Cardiac fibroblast (primary cell): ENCODE measurements at regions not wholly inside any gene's neighbourhood (a gene's known extent, or its start where the extent isn't known, plus 50 kb on each side); places are given as distances from the start of the nearest gene placed in this dataset.

Source experiments
- DNase-seq, 2 donors: peaks; one replicate each; pipeline versions ENCODE4 v3.0.0 to v3.0.0-alpha.2; 2010; ENCODE audit warnings: low read depth in 2 of 2
- H3K4me3 ChIP-seq, 2 donors: replicated peaks in 1 of 2; 1 replicate in 1 of 2; 2 replicates in 1 of 2; pipeline ENCODE4 v1.5.1; 2011; ENCODE audit warnings: low read depth in 2 of 2, low read length in 2 of 2, mild to moderate bottlenecking in 2 of 2, moderate library complexity in 1 of 2
- TF ChIP-seq, protein P1 (sequence below): IDR thresholded peaks from one replicate; pipeline ENCODE4 v1.5.1; 2011; ENCODE audit warnings: low read depth, mild to moderate bottlenecking, low read length, inconsistent platforms

DNA sequence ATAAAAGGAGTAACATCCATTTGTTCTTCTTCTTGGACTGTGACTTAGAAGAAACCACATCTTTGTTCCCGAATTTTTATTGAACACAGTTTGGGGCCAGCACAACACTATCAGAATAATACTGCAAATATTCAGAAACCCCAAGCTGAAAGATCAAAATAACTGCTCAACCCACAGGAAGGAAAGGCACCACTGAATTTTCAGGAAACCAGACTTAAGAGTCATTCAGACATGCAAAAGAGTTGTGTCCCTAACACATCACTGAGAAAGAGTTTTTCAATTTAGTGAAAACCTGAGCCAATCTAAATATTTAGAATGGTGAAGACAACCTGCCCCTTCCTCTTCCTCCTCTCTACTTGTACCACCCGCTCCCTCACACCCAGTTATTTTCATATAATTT is 295.0 kb upstream of the RORA start:
- H3K4me3 ChIP-seq: no peak overlapping the region
- DNase-seq: no peak
- TF ChIP-seq, protein P1, sequence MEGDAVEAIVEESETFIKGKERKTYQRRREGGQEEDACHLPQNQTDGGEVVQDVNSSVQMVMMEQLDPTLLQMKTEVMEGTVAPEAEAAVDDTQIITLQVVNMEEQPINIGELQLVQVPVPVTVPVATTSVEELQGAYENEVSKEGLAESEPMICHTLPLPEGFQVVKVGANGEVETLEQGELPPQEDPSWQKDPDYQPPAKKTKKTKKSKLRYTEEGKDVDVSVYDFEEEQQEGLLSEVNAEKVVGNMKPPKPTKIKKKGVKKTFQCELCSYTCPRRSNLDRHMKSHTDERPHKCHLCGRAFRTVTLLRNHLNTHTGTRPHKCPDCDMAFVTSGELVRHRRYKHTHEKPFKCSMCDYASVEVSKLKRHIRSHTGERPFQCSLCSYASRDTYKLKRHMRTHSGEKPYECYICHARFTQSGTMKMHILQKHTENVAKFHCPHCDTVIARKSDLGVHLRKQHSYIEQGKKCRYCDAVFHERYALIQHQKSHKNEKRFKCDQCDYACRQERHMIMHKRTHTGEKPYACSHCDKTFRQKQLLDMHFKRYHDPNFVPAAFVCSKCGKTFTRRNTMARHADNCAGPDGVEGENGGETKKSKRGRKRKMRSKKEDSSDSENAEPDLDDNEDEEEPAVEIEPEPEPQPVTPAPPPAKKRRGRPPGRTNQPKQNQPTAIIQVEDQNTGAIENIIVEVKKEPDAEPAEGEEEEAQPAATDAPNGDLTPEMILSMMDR: no peak

DNA sequence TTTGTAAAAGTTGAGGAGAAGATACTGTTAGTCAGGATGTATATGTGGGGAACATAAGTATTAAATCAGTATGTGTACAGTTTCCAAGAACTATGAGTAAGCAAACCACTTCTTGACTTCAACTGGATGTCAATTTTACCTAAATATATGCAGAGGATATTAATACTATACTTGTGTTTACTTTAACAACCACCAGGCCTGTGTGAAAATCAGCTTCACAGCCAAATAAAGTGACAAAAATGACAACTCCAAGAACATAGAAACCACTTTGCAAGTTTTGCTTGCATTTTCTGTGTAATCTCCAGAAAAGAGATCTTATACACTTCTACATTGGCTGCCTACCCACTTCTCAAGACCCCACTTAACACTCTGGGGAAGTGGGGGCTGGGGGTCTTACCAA is 293.3 kb upstream of the RORA start:
- TF ChIP-seq, protein P1: no peak

DNA sequence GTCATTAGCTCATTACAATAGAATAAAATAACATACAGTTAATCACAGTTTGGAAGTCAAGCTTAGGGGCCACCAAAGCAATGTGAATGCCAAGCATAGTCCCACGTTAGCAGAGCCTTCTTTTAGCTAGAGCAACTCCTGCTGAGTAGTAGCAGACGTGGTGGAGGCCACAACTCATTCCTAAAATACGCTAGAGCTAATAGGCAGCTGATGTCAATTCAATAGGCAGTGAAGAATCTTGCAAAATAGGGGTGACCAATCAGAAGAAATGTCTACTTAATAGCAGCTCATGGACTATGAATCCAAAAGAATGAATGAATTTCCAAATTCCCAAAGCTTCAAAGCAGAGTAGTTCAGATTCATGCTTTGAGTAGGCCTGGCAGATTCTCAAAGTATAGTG is 292.9 kb upstream of the RORA start:
- H3K4me3 ChIP-seq: no peak overlapping the region
- TF ChIP-seq, protein P1: no peak
- DNase-seq: peak in 1 of 2 donors; percentile 3

More for the DNA sequence above, 293.3 kb upstream of the RORA start:
- no peak for DNase-seq
- H3K4me3 ChIP-seq: no peak overlapping the region

DNA sequence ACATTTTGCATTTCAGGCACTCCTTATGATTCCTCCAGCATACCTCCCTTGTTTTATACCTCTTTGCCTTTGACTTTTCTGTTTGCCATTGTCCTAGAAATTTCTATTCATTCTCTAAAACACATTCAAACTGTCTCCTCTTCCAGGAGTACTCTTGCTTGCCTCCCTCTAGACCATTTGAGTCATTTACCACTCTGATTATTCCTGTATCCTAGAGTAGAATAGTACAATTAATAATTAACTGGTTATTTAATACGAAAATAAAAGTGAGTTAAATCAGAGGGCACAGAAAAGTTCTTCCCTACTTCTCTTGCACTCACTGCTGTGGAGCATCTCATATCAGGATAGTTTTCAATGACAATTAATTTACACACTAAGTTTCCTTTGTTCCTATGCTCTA is 290.2 kb upstream of the RORA start:
- DNase-seq: no peak
- H3K4me3 ChIP-seq: no peak overlapping the region
- TF ChIP-seq, protein P1: no peak

DNA sequence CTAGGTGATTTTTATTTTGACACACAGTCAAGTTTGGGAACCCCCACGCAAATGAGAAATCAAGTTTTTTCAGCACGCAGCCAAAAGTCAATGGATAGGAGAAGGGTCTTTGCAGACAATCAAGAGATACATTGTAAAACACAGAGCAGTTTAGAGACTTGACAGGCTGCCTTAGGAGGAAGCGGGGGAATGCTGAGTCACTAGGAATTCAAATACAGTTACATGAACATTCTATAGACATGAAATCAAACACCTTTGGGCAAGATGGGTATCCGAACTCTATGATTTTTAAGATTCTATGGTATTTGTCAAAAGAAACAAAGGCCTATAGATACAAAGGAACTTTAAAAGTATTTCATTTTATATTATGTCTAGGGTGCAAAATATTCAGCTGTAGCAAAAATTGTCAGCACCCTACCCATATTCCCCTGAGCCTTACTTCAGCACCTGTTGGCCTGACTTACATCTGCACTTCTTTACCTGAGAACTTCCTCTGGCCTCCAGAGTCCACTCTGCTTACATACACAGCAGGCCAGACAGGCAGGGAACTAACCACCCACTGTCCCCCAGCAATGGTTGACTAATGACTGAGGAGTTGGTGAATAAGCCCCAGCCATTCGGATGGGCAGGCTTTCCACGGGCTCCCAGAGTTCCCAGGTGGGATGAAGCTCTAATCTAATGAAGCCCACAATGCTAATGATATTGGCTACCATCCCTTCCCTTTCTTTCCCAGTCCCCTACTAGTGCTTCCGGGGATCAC is 289.3 kb upstream of the RORA start:
- no peak overlapping the region for H3K4me3 ChIP-seq
- no peak for DNase-seq
- TF ChIP-seq, protein P1: no peak

DNA sequence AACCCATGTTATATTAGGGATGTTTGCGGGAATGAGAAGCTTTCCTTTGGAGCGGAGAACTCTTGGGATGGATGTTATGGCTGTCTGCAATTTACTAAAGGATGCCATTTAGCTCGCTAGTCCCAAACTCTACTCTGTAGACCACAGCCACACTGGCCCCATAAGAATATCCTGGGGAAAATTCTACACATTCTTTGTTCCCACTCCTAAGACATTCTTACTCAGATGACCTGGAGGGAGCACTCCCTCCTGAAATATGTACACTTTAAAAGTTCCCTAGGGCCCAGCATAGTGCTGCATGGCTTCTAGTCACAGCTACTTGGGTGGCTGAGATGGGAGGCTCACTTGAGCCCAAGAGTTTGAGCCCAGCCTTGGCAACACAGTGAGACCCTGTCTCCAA is 288.7 kb upstream of the RORA start:
- TF ChIP-seq, protein P1: no peak
- H3K4me3 ChIP-seq: no peak overlapping the region
- DNase-seq: no peak

DNA sequence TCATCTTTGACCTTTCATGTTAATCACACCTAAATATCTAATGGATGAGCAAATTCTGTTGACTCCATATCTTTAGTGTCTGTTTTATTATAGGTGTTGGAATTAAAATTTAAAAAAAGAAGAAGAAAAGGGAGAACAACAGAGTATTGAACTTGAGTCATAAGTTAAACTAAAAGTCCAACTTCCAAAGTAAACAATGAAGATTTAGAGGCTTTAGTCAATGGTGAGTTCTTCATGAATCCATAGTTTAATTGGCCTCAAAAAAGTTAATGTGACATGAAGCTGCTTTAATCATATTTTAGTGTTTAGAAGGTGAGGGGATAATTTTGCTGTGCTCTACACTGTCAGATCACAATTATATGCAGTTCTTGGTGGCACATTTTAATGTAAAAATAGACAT is 288.2 kb upstream of the RORA start:
- TF ChIP-seq, protein P1: no peak
- DNase-seq: no peak
- H3K4me3 ChIP-seq: no peak overlapping the region
